Left kidney (tissue), 1 donor: ENCODE measurements at regions not wholly inside any gene's neighbourhood (a gene's known extent, or its start where the extent isn't known, plus 50 kb on each side); places are given as distances from the start of the nearest gene placed in this dataset.
"Not testable (repeated sequence)": the region's sequence is repeated elsewhere in the genome, so short reads cannot be mapped to it uniquely, and the experiment has no call there.

Source experiments
- DNase-seq: peaks from one replicate; pipeline ENCODE4 v3.0.0-alpha.2; 2013

DNA sequence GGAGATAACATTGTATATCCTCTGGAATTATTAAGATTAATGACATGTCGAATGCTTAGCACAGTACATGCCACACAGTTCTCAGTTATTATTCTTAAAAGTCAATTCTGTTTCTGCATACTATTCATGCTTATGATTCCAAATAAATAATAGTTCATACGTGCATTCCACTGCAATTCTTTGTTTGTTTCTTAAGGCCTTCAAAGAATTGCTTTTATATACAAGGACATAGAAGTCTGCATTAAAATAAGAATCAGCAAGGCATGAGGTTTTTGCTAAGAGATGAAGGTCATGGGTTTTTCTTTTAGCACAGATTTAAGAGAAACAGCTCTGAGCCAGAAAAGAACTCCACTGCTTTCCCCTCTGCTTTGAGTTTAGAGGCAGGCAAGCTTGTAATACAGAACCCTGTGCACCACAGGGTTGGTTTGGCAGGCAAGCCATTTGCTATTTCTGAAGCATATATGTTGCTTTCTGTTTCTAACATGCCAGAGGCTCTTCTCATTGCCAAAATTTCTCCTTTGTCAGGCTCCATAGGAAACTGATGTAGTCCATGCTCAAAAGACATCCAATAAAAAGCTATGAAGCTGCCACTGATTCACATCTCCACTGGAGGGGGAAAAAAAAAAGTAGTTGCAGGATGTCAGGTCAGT is 420.6 kb upstream of the TYRP1 start:
- peak; percentile 15 for DNase-seq

DNA sequence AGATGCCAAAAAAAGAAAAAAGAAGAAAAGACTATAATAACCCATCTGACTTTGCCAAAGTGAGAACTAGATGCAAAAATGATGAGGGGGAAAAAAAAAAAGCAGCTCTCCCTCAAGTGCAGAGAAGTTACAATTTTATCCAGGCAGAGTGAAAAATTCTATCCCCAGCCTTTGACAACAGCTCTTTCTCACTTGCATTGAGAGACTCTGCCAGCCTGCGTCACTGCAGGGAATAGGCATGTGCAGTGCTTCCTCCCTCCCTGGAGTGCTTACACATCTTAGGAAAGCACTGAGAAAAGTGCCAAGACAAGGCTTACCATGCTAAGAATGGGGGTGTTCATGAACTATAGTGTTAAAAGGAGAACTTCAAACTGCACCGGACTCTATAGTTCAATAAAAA is 418.6 kb upstream of the TYRP1 start:
- no peak for DNase-seq

DNA sequence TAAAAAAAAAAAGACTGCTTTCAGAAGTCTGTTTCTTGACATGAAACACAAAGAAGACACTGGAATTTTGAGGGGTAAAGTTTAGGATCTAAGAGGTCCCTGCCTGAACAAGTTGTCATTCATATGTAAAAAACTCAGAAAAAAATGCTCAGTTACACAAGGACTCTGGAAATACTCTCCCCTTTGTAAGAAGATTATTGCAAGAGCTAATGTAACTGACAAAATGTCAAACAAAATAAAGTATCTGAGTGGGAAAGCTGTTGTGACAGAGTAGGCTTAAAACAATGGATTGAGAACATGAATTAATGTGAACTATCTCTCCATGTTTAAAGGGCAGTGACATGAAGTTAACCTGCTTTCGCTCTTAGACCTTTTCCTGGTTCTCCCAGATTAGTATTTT is 416.7 kb upstream of the TYRP1 start:
- DNase-seq, result no peak

DNA sequence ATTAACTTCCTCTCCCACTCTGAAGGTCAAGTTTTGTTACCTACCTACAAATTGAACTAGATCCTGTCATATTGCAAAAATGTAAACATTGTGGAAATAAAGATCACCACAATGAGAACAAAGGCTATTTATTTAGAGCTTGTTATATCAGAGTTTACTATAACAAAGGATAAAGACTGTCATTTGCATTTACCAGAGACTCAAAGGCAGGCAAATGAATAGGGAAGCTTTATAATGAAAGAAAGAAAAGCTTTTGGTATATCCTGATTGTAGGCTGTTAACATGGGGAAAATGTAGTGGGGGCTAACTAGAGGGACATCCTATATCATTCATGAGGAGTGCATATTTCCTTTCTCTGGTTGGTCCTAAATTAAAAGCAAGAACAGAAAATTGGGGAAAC is 403.5 kb upstream of the TYRP1 start:
- DNase-seq, result no peak

DNA sequence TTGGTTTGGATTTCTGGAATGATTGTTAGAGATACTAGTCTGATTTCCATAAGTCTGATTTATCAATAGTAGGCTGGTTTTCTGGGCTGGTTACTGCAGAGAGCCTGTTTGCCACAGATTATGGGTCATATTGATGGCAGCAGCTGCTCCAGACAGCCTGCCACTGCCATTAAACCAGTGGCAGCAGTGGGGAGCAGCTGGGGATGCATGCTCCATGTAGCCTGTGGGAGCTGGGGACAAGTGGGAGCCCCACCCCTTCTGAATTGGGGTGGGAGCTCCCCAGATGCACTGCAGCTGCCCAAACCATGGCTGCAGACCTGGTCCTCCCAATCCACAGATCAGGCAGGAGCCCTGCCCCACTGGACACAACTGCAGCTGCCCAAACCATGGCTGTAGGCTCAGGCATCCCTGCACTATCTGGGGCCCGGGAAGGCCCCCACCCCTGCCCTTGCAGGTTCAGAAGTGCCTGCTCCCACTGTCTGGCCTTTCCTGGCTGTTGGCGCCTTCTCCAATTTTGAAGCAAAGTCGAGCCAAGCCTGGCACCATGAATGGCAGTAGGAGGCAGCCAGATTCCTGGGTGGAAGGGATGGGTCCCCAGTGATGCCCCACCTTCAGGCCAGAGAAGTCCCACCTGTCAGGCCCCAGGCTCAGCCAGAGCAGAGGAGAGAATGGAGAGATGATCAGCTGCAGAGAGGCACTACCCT is 402.9 kb upstream of the TYRP1 start:
- DNase-seq, result no peak

DNA sequence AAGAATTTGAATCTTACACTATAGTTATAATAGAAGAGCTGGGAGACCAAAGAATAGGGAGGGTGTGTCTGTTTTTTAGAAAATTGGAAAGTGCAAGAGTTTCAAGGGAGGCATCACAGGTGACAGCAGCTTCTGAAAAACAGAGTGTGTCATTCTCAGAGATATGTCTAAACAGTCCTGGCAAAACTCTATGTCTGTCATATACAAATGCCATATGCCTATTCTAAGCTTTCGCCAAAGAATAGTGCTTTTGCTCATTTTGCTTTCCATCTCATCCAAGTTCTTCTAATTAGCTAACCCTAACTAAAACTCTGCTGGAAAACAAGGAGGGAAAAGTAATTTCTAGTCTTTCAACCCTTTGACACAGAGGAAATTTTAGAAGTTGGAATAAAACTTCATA is 388.0 kb upstream of the TYRP1 start:
- DNase-seq, result no peak

DNA sequence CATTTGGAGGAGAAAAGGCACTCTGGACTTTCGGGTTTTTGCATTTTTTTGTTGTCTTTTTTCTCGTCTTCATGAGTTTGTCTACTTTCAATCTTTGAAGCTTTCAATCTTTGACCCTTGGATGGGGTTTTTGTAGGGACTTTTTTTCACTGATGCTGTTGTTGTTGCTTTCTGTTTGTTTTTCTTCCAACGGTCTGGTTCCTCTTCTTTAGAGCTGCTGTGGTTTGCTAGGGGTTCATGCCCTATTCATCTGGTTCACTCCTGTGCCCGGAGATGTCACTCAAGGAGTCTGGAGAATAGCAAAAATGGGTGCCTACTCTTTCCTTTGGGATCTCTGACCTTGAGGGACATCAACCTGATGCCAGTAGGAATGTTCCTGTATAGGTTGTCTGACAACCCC is 378.6 kb upstream of the TYRP1 start:
- no peak for DNase-seq

DNA sequence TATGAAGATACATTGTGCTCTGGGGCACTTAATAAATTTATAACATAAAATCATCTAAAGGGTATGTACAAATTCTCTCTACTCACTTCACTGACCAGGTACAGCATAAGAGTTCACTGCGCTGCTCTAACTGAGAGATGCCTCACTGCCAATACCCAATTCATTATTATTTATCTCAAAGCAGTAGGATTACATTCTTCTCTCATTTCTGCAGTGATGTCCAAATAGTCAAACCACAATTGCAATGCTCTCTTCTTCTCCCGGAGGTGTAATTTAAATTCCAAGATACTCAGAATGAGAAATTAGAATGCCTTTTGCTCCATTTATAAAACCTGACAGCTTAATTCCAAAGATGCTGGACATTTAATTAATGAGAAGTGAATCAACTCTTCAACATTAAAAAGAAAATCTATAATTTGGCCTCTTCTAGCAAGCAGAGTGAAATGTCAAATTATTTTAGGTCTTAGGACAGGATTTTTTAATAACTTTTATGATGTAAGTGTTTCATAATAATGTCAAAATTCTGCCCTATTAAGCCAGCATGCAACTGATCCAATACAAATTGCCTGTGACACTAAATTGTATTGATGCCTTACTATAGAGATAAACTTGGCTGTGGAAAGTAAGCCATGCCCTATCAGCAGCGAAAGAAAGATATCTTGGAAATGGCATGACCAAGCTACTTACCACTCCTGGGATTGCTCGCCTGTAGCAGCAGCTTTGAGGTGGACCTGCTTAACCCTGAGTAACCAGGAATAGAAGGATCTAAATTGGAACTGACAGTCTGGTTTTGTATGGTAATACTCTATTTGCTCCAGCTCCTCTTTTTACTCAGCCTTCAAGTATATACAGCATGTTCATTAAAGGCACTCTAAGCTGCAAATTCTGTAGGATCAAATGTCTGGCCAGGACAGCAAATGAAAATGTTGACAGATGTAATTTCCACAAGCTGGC is 374.2 kb upstream of the TYRP1 start:
- DNase-seq, result no peak

DNA sequence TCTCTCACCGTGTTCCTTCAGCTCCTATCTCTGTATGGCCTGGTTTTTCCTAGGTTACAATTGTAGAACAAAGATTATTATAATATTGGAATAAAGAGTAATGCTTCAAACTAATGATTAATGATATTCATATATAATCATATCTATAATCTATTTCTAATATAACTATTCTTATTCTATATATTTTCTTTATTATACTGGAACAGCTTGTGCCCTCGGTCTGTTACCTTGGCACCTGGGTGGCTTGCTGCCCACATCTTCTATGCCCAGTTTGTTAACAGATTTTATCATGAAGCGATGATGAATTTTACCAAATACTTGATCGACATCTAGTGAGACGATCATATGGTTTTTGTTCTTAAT is 363.6 kb upstream of the TYRP1 start:
- no peak for DNase-seq

DNA sequence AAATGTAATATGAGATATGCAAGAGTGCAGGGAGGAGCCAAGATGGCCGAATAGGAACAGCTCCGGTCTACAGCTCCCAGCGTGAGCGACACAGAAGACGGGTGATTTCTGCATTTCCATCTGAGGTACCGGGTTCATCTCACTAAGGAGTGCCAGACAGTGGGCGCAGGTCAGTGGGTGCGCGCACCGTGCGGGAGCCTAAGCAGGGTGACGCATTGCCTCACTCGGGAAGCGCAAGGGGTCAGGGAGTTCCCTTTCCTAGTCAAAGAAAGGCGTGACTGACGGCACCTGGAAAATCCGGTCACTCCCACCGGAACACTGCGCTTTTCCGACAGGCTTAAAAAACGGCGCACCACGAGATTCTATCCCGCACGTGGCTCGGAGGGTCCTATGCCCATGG is 359.2 kb upstream of the TYRP1 start:
- DNase-seq, result not testable (repeated sequence)

DNA sequence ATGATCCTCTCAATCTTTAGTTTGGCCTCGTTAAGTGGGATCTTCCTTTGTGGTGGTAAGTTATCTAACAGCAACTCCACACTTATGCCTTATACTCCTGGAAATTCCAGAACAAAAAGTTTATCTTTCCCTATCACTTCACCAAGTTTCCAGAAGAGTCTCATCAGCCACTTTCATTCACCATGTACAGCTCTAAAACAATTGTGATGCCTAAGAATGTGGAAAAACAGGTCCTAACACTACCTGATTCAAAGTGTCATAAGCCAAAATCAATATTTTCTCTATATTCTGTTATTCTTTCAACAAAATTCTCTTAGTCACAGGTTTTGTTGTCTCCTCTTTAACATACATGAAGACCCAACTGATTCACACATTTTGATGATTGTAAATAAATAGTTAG is 342.4 kb upstream of the TYRP1 start:
- DNase-seq, result no peak

DNA sequence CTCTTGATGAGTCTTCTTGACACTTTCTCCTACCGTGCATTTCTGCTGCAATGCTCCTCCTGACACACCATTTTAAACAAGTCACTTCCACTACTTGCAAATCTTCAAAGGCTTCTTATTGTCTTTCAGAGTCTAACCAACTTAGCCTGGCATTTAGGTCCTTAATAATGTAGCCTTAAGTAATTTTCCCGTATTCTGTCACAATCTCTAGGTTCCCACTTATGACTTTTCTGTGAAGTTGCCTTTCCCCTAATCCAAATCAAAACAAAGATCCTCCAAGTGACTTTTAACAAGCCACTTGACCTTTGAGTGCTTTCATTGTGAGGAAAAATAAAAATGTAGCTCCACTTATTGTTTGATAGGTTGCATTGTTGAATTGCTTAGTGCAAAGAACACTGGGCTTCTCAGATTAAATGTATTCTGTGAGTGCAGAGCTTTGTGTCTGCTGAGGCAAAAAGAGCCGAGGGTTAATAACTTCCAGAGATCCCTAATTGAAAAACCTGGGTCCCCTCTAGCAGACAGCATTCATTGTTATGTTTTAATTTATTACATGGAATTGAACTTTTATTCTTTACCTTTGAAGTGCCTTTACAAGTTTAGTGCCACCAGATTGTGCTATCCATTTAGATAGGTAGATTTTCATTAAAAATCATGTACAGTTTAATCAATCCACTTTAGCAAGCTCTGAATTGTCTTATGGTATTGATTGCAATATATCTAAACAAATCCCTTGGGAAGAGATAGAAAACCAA is 341.7 kb upstream of the TYRP1 start:
- DNase-seq, result no peak

DNA sequence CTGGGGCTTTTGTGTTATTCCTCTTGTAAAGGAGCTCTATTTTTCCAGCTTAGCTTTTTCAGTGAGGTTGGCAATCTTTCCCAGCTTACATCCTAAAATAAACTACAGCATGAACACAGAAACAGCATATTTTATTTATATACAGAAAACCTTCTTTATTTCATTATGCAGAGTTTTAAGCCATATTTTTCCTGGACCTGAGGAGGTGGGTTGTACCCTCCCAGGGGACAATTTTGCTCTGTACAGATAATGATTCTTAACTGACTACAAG is 341.2 kb upstream of the TYRP1 start:
- DNase-seq, result no peak

DNA sequence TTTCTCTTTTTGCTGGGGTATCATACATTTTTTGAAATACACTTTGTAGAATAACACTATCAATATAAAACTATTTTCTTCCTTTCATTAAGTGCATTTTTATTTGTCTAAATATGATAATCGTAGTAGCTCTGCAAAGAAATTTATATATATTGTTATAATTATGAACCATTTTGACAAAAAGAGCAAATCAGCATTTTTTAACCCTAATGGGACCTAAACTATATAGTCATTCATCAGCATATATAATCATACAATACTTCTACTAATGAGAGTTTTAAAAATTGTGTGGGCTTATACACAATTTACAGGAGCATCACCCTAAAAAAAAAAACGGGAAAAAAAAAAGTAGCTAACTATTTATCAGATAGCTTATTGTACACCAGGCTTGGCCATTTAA is 329.7 kb upstream of the TYRP1 start:
- no peak for DNase-seq

DNA sequence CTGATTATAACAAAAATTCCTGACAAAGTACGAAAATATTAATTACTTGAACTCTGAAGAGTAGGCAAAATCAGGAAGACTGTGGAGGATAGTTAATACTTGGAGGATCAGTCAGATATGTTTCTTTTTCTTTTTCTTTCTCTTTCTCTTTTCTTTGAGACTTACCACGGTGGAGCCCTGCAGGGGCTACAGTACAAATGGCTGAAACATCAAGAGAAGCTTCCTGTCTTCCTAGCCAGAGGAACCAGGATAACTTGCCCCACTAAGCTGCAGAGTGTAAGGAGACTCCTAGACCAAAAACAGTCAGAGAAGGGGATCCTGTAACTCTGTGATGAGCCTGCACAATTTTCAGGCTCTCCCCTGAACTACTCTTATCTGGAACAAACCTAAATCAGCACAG is 324.6 kb upstream of the TYRP1 start:
- DNase-seq, result no peak

DNA sequence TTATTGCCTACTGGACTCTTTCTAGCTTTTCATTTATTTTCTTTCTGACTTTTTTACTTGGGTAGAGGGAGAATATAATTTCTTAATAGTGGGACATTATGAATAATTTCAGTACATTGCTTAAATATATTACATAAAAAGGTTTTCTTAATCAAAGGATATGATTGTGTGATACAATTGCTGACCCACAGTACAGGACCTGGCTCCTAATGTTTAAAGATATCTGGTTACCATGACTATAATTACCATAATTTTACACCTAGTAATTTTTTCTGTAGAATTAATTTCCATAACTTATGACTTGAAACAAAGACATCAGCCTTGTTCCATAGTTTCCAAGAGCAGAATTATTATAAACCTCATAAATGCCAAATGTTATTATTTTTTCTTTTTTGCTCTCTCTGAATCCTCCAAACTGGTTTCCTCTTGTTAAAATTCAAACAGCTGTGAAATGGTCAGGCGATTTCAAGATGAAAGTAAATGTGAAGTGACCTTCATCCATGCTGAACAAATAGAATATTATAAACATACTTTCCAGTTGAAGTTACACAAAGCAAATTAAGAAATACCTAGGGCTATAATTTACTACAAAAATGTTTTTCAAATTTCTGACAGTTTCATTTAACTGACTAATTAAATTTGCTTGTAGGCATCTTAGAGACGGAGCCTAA is 301.2 kb upstream of the TYRP1 start:
- DNase-seq, result no peak

DNA sequence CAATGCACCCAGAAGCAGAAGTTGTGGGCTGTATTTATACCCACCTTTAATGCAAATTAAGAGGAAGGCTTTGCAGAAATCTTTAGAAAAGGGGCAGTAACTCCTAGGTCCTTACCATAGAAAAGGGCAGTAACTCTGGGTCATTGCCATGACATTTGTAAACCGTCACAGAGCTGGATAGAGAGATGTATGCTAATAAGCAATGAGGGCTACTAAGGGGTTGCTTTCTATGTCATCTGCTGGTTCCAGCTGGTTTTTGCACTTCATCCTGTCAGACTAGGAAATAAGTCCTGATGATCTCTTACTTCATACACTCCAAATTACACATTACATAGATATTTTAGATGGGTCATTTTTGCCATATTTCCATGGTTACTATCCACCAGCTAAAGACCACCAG is 299.1 kb upstream of the TYRP1 start:
- no peak for DNase-seq

DNA sequence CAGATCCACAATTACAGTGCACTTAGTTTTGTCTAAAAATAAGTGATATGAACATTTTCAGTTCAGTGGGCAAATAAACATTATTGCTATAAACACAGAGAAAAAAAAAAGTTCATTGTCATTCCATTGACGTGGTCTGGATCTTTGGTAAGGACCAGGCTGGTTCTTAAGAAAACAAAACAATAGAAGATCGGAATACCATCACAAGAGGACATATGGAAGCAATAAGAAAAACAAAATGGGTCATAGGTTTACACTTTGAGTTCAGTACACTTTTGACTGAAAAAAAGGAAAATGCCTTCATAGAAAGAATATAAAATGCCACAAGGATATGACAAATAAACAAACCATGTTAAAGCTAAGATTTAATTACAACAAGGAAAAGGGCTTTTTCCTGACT is 289.5 kb upstream of the TYRP1 start:
- no peak for DNase-seq

DNA sequence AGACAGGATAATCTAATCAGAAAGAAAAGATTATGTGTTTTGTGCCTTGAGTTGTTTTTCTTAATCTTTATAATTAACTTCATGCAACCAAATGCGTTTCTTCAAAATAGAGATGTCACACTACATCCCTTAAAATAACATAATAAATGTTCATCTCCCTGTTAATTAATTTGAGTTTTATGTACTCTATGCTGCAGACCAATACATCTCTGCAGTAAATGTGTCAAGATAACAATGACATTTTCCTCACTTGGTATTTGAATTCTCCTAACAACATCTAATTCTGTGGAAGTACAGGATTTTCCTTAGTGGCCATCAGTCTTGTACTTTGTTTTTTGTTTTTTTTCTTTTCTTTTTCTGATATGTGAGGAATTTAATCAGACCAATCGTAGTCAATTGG is 279.2 kb upstream of the TYRP1 start:
- peak; percentile 70 for DNase-seq

DNA sequence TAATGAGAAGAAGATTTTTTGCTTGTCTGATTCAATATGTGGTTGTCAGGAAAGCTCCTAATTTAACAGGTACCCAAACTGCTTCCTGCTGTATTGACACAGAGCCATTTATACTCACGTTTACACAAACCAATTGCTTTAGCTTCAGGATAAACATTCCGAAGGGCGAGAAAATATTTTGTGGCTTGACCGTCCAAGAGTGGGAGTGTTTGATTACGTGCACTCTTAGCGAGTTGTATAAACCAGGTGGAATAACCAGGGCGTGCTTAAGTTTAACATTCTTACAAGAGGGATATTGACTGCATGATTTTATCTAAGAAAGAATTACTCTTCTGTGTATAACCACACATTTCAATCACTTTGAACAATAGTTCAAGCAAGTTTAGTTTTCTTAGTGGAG is 278.7 kb upstream of the TYRP1 start:
- no peak for DNase-seq

DNA sequence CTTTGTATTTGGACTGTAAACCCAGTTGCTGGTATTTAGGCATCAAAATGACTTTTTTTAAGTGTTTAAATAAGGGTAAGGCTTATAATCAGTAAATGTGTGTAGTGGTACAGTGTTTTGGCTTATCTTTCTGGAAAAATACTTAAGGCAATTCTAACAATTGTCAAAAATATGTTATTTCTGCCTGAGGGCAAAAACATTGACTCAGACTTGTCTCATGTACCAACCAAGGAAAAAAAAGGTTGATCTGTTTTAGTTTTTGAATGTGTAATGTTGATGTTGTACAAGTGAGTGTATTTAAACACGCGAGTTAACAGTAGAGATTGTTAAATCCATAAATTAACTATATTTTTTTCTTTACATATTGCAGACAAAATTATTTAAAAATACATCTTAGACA is 277.8 kb upstream of the TYRP1 start:
- DNase-seq, result no peak

DNA sequence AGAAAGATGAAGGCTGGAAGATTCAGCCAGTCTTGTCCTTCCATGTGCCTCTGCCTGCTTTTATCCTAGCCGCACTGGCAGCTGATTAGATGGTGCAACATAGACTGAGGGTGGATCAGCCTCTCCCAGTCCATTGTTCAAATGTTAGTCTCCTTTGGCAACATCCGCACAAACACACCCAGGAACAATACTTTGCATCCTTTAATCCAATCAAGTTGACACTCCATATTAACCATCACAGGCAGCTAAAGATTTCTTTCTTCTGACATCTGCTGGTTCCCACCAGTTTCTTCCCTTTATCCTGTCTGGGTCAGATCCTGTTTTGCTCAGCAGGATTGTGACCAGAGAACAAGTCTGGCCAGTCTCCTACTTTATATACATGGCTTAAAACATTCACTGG is 276.5 kb upstream of the TYRP1 start:
- DNase-seq, result no peak
